GM12878 (cell line): ENCODE measurements at regions not wholly inside any gene's neighbourhood (a gene's known extent, or its start where the extent isn't known, plus 50 kb on each side); places are given as distances from the start of the nearest gene placed in this dataset.

Source experiments
- CTCF ChIP-seq, 3 experiments: IDR thresholded peaks in 2 of 3; conservative IDR thresholded peaks in 1 of 3; 2 replicates each; pipeline ENCODE4 v1.5.1; 2011; ENCODE audit warnings: low read depth in 3 of 3, low read length in 3 of 3, mild to moderate bottlenecking in 3 of 3, control low read depth in 2 of 3, moderate library complexity in 2 of 3, inconsistent platforms in 1 of 3, mixed read lengths in 1 of 3; ENCODE audit not compliant: control insufficient read depth in 2 of 3, insufficient read depth in 1 of 3; ENCODE audit errors: extremely low read depth in 1 of 3
- ZBED1 ChIP-seq: IDR thresholded peaks from 2 replicates; pipeline ENCODE4 v1.6.1; 2016; ENCODE audit warnings: borderline replicate concordance

DNA sequence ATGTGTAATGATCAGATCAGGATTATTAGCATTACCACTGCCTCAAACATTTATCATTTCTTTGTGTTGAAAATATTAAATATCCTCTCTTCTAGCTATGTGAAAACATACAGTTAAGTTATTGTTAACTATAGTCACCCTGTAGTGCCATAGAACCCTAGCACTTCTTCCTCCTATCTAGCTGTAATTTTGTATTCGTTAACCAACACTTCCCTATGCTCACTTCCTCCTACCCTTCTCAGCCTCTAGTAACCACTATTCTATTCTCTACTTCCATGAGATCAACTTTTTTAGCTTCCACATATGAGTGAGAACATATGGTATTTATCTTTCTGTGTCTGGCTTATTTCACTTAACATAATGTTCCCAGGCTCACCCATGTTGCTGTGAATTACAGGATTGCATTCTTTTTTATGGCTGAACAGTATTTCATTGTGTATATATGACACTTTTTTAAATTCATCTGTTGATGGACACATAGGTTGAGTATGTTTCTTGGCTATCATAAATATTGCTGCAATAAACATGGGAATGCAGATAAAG lies 132.7 kb upstream of the RHOBTB1 start:
- no peak for TF ChIP-seq CTCF (IDR thresholded peaks at IDR 0.05 in 2 of 3, conservative IDR thresholded peaks at IDR 0.05 in 1 of 3; ENCODE audit: control insufficient read depth in 2 of 3, extremely low read depth in 1 of 3, insufficient read depth in 1 of 3, low read depth in 3 of 3, low read length in 3 of 3)
- no peak for TF ChIP-seq ZBED1
